ENCODE measurements at regions not wholly inside any gene's neighbourhood (a gene's known extent, or its start where the extent isn't known, plus 50 kb on each side); places are given as distances from the start of the nearest gene placed in this dataset.

GRCh38 chr4:138299881-138300280, 57.7 kb upstream of the SLC7A11 start:
- H3K4me3 ChIP-seq (ENCODE audit: low read depth, low read length): no peak overlapping the region
- ChIA-PET POLR2A (no interaction called here), CTCF (no interaction called here)
- TF ChIP-seq CTCF (IDR thresholded peaks at IDR 0.05; ENCODE audit: insufficient read depth, low read length, missing control alignments): no peak
- DNase-seq (ENCODE audit: low read depth, low spot score): no peak

- ChIA-PET CTCF (no interaction called here), POLR2A (no interaction called here)
- DNase-seq (ENCODE audit: low read depth, low spot score): no peak
- TF ChIP-seq CTCF (IDR thresholded peaks at IDR 0.05; ENCODE audit: insufficient read depth, low read length, missing control alignments): no peak
- no peak overlapping the region for H3K4me3 ChIP-seq (ENCODE audit: low read depth, low read length)
These were observed 56.7 kb upstream of the SLC7A11 start for GRCh38 chr4:138298866-138299265.

- TF ChIP-seq CTCF (IDR thresholded peaks at IDR 0.05; ENCODE audit: insufficient read depth, low read length, missing control alignments): no peak
- POLR2A ChIA-PET: no interaction called here
These were observed 56.3 kb upstream of the SLC7A11 start for GRCh38 chr4:138298431-138298830.

GRCh38 chr4:138297743-138298405, 55.7 kb upstream of the SLC7A11 start:
- POLR2A ChIA-PET: no interaction called here
- no peak for TF ChIP-seq CTCF (IDR thresholded peaks at IDR 0.05; ENCODE audit: insufficient read depth, low read length, missing control alignments)
- no peak for DNase-seq (ENCODE audit: low read depth, low spot score)
- CTCF ChIA-PET: no interaction called here
- H3K4me3 ChIP-seq (ENCODE audit: low read depth, low read length): no peak overlapping the region

More at GRCh38 chr4:138298431-138298830, 56.3 kb upstream of the SLC7A11 start:
- no peak overlapping the region for H3K4me3 ChIP-seq (ENCODE audit: low read depth, low read length)
- DNase-seq (ENCODE audit: low read depth, low spot score): no peak
- CTCF ChIA-PET: no interaction called here

- POLR2A ChIA-PET: no interaction called here
- no peak for TF ChIP-seq CTCF (IDR thresholded peaks at IDR 0.05; ENCODE audit: insufficient read depth, low read length, missing control alignments)
- no peak overlapping the region for H3K4me3 ChIP-seq (ENCODE audit: low read depth, low read length)
- no peak for DNase-seq (ENCODE audit: low read depth, low spot score)
- CTCF ChIA-PET: no interaction called here
These were observed 50.2 kb upstream of the SLC7A11 start for GRCh38 chr4:138292321-138292720.

Measured in AG04449 (cell line).